ENCODE measurements at regions not wholly inside any gene's neighbourhood (a gene's known extent, or its start where the extent isn't known, plus 50 kb on each side); places are given as distances from the start of the nearest gene placed in this dataset.
"Not testable (repeated sequence)": the region's sequence is repeated elsewhere in the genome, so short reads cannot be mapped to it uniquely, and the experiment has no call there.

DNA sequence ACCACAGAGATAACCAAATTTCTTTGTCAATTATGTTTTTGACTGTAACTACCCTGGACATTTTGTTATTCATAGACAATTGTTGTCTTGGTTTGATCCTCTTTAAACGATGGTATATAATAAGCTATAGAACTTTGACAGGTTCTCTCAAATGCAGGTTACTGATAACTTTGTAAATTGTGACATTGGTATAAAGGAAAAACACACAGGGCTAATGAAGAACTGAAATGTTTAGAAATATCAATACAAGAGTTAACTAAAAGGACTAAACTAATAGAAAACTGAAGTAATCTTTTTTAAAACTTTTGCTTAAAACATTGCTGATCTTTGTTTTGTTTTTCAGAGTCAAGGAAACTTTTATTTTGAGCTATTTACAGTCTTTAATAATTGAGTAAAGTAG, 124.8 kb downstream of the TPBG start:
- no peaks in the 10 kb centered on the region for H3K27me3 Mint-ChIP-seq (ENCODE audit: low read depth)
- peaks cover 16% of the 10 kb centered on the region for H3K9me3 Mint-ChIP-seq
- no peak overlapping the region for H3K4me3 Mint-ChIP-seq
- no peak for DNase-seq (ENCODE audit: low read depth, low spot score)
- TF ChIP-seq, protein P1, sequence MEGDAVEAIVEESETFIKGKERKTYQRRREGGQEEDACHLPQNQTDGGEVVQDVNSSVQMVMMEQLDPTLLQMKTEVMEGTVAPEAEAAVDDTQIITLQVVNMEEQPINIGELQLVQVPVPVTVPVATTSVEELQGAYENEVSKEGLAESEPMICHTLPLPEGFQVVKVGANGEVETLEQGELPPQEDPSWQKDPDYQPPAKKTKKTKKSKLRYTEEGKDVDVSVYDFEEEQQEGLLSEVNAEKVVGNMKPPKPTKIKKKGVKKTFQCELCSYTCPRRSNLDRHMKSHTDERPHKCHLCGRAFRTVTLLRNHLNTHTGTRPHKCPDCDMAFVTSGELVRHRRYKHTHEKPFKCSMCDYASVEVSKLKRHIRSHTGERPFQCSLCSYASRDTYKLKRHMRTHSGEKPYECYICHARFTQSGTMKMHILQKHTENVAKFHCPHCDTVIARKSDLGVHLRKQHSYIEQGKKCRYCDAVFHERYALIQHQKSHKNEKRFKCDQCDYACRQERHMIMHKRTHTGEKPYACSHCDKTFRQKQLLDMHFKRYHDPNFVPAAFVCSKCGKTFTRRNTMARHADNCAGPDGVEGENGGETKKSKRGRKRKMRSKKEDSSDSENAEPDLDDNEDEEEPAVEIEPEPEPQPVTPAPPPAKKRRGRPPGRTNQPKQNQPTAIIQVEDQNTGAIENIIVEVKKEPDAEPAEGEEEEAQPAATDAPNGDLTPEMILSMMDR (conservative IDR thresholded peaks at IDR 0.05), result no peak
- H3K4me1 Mint-ChIP-seq, result no peaks in the 10 kb centered on the region
- H3K27ac Mint-ChIP-seq (ENCODE audit: unreplicated experiment), result no peak overlapping the region
- peaks cover 6% of the 10 kb centered on the region for H3K36me3 Mint-ChIP-seq (ENCODE audit: low read depth)

DNA sequence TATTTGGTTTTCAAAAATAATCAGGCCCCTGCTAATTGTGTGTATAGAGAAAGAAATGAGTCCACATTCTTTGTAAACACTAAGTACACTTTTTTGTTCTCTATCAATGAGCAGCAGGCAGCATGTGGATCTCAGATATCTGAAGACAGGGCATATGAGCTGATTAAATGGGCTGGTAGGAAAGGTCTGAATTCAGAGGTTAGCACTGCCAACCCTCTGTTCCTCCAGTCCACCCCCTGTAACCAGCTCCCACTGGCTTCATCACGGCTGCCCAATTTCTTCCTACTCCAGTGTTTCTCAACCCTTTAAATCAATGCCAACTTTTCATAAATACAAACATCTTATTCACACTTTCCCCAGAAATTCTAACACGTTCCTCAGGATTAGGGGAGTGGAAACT, 128.5 kb downstream of the TPBG start:
- H3K9me3 Mint-ChIP-seq, result peaks cover 6% of the 10 kb centered on the region
- no peaks in the 10 kb centered on the region for H3K27me3 Mint-ChIP-seq (ENCODE audit: low read depth)
- H3K36me3 Mint-ChIP-seq (ENCODE audit: low read depth), result no peaks in the 10 kb centered on the region
- no peak overlapping the region for H3K27ac Mint-ChIP-seq (ENCODE audit: unreplicated experiment)
- DNase-seq (ENCODE audit: low read depth, low spot score), result no peak
- H3K4me1 Mint-ChIP-seq, result peaks cover 5% of the 10 kb centered on the region
- TF ChIP-seq, protein P1 (conservative IDR thresholded peaks at IDR 0.05), result no peak
- no peak overlapping the region for H3K4me3 Mint-ChIP-seq

DNA sequence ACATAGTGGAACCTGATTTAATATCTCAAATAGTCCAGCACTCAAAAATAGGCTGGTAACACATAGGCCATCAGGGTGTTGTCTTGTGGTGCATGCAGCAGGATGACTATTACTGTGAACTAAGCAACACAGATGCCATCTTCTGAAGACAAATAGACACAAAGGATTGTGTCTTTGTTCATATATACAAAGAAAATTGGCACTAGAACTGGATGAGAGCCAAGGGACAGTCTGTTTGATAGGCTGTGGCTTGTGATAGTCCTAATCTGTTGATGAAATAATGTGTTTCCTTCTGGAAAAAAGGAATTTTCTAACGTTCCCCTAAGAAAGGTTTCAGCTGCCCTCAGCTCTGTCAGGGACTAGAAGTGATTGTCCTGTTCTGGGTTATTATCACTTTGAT, 129.8 kb downstream of the TPBG start:
- no peak for DNase-seq (ENCODE audit: low read depth, low spot score)
- H3K27ac Mint-ChIP-seq (ENCODE audit: unreplicated experiment), result no peak overlapping the region

DNA sequence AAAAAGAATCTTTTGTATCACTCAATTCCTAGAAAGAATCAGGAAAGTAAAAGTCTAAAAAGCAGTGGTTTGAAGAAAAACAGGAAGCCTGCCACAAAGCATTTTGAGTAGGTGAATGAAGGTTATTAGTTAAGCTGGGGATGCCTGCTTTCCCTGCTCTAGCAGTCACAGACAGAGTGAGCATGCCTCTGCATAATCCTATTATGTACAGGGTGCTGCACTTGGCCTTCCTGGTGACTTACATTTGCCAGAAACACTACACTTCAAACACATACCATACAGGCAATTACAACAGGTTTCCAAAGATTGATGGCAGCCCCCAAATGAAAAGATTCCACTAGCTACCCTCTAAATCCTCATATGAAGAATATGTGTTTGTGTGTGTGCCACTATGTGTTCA, 130.8 kb downstream of the TPBG start:
- H3K36me3 Mint-ChIP-seq (ENCODE audit: low read depth), result no peaks in the 10 kb centered on the region
- peak overlapping the region; percentile 19 for H3K27ac Mint-ChIP-seq (ENCODE audit: unreplicated experiment)
- peaks cover 4% of the 10 kb centered on the region for H3K9me3 Mint-ChIP-seq
- H3K4me3 Mint-ChIP-seq, result no peak overlapping the region
- no peaks in the 10 kb centered on the region for H3K27me3 Mint-ChIP-seq (ENCODE audit: low read depth)
- peaks cover 5% of the 10 kb centered on the region for H3K4me1 Mint-ChIP-seq
- TF ChIP-seq, protein P1 (conservative IDR thresholded peaks at IDR 0.05), result no peak
- DNase-seq (ENCODE audit: low read depth, low spot score), result no peak

More for the DNA sequence above, 129.8 kb downstream of the TPBG start:
- Mint-ChIP-seq H3K4me3 (no peak overlapping the region), H3K36me3 (ENCODE audit: low read depth) (no peaks in the 10 kb centered on the region), H3K4me1 (peaks cover 5% of the 10 kb centered on the region), H3K27me3 (ENCODE audit: low read depth) (no peaks in the 10 kb centered on the region), H3K9me3 (peaks cover 4% of the 10 kb centered on the region)
- TF ChIP-seq, protein P1 (conservative IDR thresholded peaks at IDR 0.05), result no peak

DNA sequence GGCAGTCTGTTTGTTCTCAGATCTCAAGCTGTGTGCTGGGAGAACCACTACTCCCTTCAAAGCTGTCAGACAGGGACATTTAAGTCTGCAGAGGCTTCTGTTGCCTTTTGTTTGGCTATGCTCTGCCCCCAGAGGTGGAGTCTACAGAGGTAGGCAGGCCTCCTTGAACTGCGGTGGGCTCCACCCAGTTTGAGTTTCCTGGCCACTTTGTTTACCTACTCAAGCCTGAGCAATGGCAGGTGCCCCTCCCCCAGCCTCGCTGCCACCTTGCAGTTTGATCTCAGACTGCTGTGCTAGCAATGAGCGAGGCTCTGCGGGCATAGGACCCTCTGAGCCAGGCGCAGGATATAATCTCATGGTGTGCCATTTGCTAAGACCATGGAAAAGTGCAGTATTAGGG, 138.3 kb downstream of the TPBG start:
- not testable (repeated sequence) for H3K9me3 Mint-ChIP-seq; H3K27me3 Mint-ChIP-seq (ENCODE audit: low read depth); H3K27ac Mint-ChIP-seq (ENCODE audit: unreplicated experiment); H3K4me3 Mint-ChIP-seq; H3K36me3 Mint-ChIP-seq (ENCODE audit: low read depth); H3K4me1 Mint-ChIP-seq; DNase-seq (ENCODE audit: low read depth, low spot score)

DNA sequence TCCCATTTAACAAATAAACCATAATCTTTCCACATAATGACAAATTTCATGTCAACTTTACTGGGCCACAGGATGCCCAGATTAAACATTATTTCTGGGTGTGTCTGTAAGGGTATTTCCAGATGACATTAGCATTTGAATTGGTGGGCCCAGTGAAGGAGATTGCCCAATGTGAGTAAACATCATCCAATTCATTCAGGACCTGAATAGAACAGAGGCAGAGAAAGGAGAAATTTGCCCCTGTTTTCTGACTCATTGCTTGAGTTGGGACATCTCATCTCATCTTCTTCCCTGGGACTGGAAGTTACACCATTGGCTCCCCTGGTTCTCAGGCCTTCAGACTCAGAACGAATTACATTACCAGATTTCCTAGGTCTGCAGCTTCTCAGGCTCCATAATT, 142.9 kb downstream of the TPBG start:
- H3K36me3 Mint-ChIP-seq (ENCODE audit: low read depth), result no peaks in the 10 kb centered on the region
- no peaks in the 10 kb centered on the region for H3K27me3 Mint-ChIP-seq (ENCODE audit: low read depth)
- H3K27ac Mint-ChIP-seq (ENCODE audit: unreplicated experiment), result no peak overlapping the region
- H3K4me3 Mint-ChIP-seq, result no peak overlapping the region
- TF ChIP-seq, protein P1 (conservative IDR thresholded peaks at IDR 0.05), result no peak
- H3K9me3 Mint-ChIP-seq, result peaks cover 3% of the 10 kb centered on the region
- DNase-seq (ENCODE audit: low read depth, low spot score), result no peak
- H3K4me1 Mint-ChIP-seq, result no peaks in the 10 kb centered on the region

Measured in neural crest cell (in vitro differentiated cells).